Posterior vena cava (tissue), 2 donors: ENCODE measurements at regions not wholly inside any gene's neighbourhood (a gene's known extent, or its start where the extent isn't known, plus 50 kb on each side); places are given as distances from the start of the nearest gene placed in this dataset.
"Not testable (repeated sequence)": the region's sequence is repeated elsewhere in the genome, so short reads cannot be mapped to it uniquely, and the experiment has no call there.

Experiments
- DNase-seq: peaks from one replicate; pipeline ENCODE4 v3.0.0-alpha.2; 2020; ENCODE audit warnings: low spot score
- intact Hi-C, 2 donors: fragments of 100-400 bp; cut with DNase I; formaldehyde crosslinking; loops; one replicate each; pipeline versions ENCODE4 v1.14.1 to v1.14.2; 2022 to 2023
- donor health status: DM: yes; HTN: yes; CAD: no.
- donor health status: DM: yes; HTN: yes; CAD: no.

DNA sequence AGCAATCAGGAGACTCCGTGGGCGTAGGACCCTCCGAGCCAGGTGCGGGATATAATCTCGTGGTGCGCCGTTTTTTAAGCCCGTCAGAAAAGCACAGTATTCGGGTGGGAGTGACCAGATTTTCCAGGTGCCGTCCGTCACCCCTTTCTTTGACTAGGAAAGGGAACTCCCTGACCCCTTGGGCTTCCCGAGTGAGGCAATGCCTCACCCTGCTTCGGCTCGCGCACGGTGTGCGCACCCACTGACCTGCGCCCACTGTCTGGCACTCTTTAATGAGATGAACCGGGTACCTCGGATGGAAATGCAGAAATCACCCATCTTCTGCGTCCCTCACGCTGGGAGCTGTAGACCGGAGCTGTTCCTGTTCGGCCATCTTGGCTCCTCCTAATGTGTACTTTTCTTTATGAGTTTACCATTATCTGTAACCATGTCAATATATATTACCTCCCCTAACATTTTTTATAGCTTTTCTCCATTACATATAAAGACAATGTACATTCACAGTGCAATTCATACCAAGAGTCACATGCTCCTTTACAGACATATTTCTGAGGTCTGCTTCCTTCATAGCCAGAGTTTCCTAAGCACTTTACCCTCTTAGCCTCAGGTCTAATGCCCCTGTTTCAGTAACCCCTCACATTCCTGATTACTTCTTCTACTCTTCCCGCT is 71.4 kb upstream of the TLE4 start:
- intact Hi-C loops, DNase-seq: not testable (repeated sequence)

DNA sequence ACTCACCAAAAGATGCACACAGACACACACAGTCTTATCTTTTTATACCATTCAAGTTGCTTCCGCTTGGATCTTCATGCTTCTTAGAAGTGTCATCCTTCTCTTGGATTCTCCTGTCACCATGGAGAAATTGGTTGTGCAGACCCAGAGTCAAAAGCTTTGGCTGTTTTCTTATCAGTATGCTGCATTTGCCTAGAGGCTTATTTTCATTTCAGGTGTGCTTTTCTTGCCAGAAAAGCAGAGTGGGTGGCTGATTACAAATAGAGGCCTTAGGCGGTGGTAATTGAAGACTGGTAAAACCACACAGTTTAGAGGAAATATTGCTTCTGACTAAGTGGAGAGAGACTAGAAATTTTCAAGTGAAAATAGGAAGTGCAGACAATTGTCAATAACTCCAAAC is 70.2 kb upstream of the TLE4 start:
- DNase-seq, result no peak
- intact Hi-C loops, result no loop called here

DNA sequence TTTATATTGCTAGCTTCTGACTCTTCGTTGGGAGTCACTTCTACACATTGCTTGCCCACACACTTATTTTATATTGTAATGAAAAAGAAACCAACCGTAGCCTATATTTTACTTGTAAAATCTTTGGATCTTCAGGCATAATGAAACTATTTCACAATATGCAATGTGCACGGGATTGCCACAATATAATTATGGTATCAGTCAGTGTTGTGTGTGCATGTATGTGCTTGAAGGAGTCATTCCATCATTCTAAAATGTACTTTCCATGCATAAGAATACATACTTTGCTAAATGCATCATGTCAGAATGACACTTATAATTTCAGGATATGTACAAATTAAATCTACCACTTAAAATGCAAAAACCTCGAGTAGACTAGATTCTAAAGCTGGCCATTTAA is 64.0 kb upstream of the TLE4 start:
- DNase-seq, result no peak
- intact Hi-C loops, result no loop called here

DNA sequence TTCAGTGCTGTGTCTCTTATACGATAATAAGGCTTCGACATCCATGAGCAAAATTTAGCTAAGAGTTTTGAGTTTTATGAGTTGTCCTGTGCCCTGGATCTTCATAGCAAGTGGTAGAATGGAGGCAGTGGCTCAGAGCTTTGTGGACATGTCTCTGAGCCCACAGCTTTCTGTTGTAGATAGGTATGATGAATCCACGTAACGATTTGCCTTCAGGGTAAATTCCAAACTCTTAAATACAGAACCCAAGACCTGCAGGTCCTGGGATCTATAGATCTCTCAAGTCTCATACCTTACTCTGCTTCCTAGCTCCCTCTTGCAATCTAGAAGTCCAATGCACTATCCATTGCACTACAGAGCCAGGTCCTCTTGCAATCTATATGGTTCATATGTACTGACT is 59.5 kb upstream of the TLE4 start:
- no peak for DNase-seq
- intact Hi-C loops, result no loop called here
